T1000 (cell line): ENCODE measurements at regions not wholly inside any gene's neighbourhood (a gene's known extent, or its start where the extent isn't known, plus 50 kb on each side); places are given as distances from the start of the nearest gene placed in this dataset.
"Not testable (repeated sequence)": the region's sequence is repeated elsewhere in the genome, so short reads cannot be mapped to it uniquely, and the experiment has no call there.

Experiments used
- DNase-seq: peaks from one replicate; lab custom pipeline; 2025; ENCODE audit warnings: mixed read lengths; lab: John Stamatoyannopoulos, UW

- DNase-seq: no peak
These were observed 1073.9 kb downstream of the GRM8 start for GRCh38 chr7:126178865-126179264.

GRCh38 chr7:126177782-126178181 is 1075.0 kb downstream of the GRM8 start:
- no peak for DNase-seq

GRCh38 chr7:126166645-126167044 is 1086.1 kb downstream of the GRM8 start:
- no peak for DNase-seq

GRCh38 chr7:126163647-126164046 is 1089.1 kb downstream of the GRM8 start:
- no peak for DNase-seq

GRCh38 chr7:126157391-126157790 is 1095.3 kb downstream of the GRM8 start:
- no peak for DNase-seq

- no peak for DNase-seq
These were observed 1102.3 kb downstream of the GRM8 start for GRCh38 chr7:126150278-126150958.

- DNase-seq: no peak
These were observed 1111.8 kb downstream of the GRM8 start for GRCh38 chr7:126140858-126141466.

GRCh38 chr7:126119981-126120380 is 1132.8 kb downstream of the GRM8 start:
- no peak for DNase-seq

- no peak for DNase-seq
These were observed 1149.2 kb downstream of the GRM8 start for GRCh38 chr7:126103582-126103981.

GRCh38 chr7:126083014-126083413 is 1153.4 kb upstream of the POT1 start:
- no peak for DNase-seq

GRCh38 chr7:126079581-126079980 is 1150.0 kb upstream of the POT1 start:
- no peak for DNase-seq

GRCh38 chr7:126079151-126079550 is 1149.5 kb upstream of the POT1 start:
- no peak for DNase-seq

GRCh38 chr7:126065766-126066165 is 1136.1 kb upstream of the POT1 start:
- DNase-seq: no peak

- no peak for DNase-seq
These were observed 1128.4 kb upstream of the POT1 start for GRCh38 chr7:126057979-126058378.

- not testable (repeated sequence) for DNase-seq
These were observed 1127.0 kb upstream of the POT1 start for GRCh38 chr7:126056613-126057012.

- DNase-seq: no peak
These were observed 1122.6 kb upstream of the POT1 start for GRCh38 chr7:126052229-126052628.

GRCh38 chr7:126044662-126045061 is 1115.0 kb upstream of the POT1 start:
- no peak for DNase-seq

- no peak for DNase-seq
These were observed 1111.8 kb upstream of the POT1 start for GRCh38 chr7:126041472-126041871.

- DNase-seq: no peak
These were observed 1110.8 kb upstream of the POT1 start for GRCh38 chr7:126040114-126041045.

GRCh38 chr7:126026421-126027088 is 1096.9 kb upstream of the POT1 start:
- no peak for DNase-seq

GRCh38 chr7:126022452-126022851 is 1092.8 kb upstream of the POT1 start:
- DNase-seq: no peak

GRCh38 chr7:126016722-126017121 is 1087.1 kb upstream of the POT1 start:
- DNase-seq: no peak
